IPS DF 19.7 (cell line): ENCODE measurements at regions not wholly inside any gene's neighbourhood (a gene's known extent, or its start where the extent isn't known, plus 50 kb on each side); places are given as distances from the start of the nearest gene placed in this dataset.
"Not testable (repeated sequence)": the region's sequence is repeated elsewhere in the genome, so short reads cannot be mapped to it uniquely, and the experiment has no call there.

Source experiments
- DNase-seq: peaks from one replicate; pipeline ENCODE4 v3.0.0-alpha.2; 2013; ENCODE audit warnings: low read depth, low spot score

DNA sequence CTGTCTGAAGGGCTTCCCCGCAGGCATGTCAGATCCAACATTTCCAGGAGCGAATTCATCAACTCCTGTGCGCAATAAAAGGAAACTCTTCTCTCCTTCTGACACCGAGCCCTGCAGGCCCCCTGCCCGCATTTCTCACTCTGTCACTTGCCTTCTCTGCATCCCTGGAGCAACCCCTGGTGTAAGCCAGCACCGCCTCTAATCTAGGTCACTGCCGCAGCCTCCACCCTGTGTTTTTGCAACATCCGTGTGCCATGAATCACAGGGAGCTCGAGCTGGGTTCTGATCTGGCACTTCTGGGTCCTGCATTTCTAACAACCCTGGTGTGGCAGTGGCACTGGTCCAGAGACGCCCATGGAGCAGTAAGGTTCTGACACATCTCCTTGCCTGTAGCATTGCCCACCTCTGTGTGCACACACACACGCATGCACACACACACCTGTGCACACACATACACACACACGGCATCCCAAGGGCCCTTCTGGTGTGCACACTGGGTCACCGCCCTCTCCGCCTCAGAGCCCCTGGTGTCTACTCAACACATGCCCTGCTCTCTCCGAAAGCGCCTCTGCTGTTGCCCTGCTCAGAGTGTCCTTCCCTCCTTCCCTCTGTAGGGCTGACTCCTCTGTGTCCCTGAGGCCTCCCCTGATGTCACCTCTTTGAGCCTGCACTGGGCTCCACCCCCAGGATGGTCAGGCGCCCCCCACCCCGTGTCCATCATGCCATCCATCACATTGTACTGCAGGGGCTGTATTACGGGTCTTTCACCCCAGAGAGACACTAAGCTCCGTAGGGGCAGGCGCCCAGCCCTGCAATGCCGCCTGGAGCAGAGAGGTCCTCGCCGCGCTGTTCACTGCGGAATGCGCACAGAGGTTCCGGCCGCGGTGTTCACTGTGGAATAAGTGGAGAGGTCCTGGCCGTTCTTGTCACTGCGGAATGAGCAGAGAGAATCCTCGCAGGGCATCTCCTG is 111.4 kb upstream of the SFSWAP start:
- no peak for DNase-seq

DNA sequence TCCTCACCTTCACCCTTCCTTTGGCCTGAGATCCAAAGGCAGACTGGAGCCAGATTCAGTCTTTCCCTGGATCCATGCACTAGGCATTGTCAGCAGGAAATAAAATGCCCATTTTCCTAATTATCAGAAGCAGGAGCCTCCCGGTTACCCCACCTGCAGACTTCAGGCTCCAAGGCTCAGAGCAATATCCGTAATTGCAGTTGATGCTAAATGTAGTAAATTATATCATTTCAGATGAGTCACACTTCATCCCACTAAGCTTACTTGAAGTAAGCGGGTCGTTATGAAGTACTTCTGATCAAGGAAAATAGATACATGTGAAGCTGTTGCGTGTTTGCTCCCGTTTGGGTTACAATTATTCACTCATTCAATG is 110.7 kb upstream of the SFSWAP start:
- no peak for DNase-seq

DNA sequence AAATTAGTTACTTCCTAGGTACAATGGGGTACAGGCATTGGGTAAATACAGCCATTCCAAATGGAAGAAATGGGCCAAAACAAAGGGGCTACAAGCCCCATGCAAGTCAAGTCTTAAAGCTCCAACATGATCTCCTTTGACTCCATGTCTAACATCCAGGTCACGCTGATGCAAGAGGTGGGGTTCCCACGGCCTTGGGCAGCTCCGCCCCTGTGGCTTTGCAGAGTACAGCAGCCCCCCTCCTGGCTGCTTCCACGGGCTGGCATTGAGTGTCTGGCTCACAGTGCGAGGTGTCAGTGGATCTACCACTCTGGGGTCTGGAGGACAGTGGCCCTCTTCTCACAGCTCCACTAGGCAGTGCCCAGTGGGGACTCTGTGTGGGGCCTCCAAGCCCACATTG is 109.4 kb upstream of the SFSWAP start:
- not testable (repeated sequence) for DNase-seq

DNA sequence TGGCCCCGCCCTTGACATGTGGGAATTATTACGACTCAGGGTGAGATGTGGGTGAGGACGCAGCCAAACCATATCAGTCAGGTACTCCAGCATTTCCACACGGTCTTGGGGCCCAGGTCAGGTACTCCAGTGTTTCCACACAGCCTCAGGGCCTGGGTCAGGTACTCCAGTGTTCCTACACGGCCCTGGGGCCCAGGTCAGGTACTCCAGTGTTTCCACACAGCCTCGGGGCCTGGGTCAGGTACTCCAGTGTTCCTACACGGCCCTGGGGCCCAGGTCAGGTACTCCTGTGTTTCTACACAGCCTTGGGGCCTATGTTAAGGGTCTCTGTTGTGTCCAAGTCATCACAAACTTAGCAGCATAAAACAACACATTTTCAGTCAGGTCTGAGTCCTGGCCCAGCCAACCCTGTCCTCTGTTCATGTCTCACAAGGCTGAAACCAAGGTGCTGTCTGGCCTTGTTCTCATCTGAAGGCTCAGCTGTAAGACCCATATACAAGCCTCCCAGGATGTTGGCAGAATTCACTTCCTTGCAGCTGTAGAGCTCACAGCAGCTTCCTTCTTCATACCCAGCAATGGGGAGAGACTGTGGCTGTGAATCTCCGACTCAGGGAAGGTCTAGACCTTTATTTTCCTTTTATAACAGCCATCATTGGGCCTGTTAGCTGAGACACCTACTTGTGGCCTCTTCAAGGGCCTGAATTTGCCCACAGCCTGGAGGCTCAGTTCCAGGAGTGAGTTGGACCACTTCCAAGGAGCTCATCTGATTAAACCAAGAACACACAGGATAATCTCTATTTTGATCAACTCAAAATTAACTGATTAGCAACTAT is 107.6 kb upstream of the SFSWAP start:
- no peak for DNase-seq

DNA sequence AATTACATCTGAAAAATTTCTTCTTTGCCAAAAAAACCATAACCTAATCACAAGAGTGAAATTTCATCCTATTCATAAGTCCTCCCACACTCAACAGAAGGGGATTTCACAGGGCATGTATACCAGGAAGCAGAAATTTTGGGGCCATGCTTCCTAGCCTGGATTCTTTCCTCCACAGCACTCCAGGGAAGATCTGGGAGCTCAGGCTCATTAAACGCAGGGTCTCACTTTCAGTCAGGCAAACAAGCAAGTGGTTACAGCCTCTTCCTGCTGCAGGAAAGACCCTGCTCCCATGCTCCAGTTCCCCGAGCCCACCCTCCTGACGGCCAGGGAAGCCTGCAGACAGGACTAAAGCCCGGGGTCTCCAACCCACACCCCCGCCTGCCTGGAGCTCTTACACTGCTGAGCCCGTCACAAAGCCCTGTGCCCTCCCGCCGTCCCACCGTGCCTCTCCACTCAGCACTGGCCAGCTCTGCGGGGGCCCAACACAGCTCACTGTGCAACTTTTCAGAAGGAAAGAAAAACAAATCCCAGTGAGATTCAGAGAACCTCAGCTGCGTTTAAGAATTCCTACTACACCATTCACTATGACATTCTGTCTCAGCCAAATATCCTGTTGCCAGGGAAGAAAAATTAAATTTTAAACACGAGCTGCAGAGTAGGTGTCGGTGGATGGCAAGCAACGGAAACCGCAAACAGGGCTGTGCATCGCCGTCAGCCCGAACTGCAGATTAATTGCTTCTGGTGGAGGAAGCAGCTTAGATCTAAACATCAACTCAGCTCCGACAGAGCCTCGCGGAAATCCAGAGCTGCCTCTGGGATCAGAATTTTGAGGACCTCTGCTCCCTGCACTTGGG is 106.7 kb upstream of the SFSWAP start:
- DNase-seq = no peak

DNA sequence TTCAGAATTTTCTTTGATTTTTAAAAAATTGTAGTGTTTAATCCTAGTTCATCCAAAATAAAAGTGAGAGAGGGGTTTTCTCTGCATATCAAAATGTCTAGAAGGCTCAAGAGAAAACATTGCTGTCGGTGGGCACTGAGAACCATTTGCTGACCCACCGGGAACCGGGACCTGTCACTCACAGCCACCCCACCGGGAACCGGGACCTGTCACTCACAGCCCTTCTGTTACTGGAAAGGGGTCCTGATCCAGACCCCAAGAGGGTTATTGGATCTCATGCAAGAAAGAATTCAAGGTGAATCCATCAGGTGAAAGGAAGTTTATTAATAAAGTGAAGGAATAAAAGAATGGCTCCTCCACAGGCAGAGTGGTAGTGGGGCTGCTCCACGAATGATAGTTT is 106.0 kb upstream of the SFSWAP start:
- no peak for DNase-seq

DNA sequence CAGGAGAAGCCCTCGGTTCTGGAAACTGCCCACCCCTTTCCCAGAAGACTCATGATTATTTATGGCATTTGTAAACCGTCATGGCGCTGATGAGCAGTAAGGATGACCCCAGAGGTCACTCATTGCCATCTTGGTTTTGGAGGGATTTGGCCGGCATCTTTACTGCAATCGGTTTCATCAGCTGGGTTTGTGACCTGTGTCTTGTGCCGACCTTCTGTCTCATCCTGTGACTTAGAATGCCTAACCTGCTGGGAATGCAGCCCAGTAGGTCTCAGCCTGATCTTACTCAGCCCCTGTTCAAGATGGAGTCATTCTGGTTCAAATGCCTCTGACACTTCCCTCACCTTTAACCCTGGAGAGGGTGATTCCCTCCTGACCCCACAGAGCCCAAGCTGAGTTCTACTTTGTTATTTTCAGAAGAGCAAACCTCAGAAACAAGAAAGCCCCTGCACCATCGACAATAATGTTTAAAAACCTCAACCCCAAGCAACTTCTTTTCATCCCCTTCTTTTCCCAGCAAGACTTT is 105.5 kb upstream of the SFSWAP start:
- no peak for DNase-seq

DNA sequence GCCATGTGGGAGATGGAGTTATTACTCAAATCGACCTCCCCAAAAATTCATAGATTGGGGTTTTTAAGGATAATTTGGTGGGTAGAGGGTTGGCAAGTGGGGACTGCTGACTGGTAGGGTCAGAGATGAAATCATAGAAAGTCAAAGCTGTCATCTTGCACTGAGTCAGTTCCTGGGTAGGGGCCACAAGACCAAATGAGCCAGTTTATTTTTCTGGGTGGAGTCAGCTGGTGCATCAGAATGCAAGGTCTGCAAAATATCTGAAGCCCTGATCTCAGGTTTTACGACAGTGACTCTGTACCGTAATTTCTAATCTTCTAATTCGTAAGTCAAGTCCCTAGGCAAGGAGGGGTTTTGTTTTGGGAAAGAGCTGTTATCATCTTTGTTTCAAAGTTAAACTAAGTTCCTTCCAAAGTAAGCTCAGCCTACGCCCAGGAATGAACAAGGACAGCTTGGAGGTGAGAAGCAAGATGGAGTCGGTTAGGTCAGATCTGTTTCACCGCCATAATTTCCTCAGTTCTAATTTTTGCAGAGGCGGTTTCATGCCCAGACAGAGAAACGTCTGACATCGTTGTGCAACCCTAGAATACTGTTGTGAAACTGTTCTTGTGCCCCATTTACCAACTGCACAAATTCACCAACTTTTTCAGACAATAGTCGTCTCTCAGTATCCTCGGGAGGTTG is 104.5 kb upstream of the SFSWAP start:
- DNase-seq = no peak

DNA sequence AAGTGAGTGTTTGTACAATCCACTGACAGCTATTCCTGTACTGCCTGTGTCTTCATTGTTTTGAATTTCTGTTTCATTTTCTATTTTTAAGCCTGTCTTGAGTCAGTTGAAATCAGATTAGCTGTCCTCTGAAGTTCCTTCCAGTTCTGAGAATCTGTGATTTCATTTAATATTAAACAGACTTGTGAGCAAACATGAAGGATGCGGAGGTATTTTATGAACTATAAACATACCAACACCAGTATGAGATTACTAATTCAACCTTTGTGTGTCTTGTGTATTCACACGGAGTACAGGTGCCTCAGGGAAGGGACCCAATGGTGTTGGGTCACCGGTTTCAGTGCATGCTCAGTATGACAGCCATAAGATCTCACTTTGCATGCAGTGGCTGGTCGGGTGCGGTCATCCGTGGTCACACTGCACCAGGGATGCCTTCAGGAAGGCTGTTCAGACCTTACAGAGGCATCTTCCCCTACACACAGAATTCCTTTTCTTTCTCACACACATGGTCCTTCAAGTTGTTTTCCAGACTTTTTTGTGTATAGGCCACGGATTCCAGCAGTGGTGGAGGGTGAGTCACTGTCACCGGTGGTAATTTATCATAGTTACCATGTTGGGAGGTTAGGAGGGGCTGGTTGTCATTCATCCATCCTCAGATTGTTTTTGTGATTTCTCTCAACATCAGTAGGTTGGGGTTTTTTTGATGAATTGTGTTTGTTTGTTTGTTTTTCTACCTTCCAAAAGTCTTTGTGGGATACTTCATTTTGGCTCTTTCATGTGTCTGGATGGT is 103.0 kb upstream of the SFSWAP start:
- DNase-seq = no peak

DNA sequence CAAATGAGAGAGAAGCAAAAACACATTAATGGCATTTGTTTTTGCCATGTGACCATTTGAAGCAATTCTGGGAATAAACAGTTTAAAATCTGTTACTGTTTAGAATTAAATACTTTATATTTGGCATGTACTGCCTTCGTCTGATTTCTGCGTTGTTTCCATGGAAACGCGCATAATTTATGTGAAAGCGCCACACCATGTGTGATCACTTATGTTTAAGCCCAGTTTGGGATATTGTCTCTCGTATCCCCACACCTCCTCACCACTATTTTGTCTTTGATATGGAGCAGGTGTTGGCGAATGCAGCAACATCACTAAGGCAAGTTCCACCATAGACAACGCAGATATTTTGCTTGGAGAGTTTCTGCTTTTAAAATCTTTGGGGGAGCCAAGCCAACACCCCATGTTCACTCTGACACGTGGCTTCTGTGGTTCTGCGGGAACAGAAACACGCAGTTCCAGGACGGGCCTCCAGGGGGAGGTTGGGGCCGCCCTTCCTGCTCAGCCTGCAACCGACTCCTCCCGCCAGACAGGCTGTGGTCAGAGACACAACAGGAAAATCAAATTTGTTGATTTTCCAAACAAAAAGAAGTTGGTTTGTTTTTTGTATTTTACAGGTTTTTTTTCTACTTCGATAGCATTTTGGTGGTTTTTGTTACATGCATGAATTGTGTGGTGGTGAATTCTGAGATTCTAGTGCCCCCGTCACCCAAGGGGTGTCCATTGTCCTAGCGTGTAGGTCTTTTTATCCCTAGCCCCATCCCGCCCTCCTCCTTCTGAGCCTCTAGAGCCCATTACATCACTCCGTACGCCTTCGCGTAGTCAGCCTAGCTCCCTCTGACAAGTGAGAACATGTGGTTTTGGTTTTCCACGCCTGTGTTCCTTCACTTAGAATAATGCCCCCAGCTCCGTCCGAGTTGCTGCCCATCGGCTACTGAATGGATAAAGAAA is 101.9 kb upstream of the SFSWAP start:
- no peak for DNase-seq

DNA sequence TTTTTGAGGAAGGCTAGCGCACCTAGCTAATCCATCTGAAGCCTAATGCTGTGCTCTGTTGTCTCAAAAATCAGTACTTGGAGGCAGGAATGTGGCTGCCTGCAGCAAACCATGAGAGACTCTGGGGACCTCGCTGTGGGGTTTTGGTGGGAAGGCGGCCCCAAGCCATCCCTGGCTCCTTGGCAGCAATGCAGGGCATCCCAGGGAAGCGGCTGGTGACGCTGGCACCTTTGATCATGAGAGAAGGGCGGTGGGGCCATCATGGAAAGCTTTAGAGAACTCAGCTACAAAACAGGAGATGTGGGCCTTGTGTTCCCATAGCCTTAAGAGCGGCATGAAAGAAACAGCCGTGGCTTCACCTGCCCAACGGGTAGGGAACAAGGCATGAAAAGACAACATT is 101.1 kb upstream of the SFSWAP start:
- DNase-seq = no peak

DNA sequence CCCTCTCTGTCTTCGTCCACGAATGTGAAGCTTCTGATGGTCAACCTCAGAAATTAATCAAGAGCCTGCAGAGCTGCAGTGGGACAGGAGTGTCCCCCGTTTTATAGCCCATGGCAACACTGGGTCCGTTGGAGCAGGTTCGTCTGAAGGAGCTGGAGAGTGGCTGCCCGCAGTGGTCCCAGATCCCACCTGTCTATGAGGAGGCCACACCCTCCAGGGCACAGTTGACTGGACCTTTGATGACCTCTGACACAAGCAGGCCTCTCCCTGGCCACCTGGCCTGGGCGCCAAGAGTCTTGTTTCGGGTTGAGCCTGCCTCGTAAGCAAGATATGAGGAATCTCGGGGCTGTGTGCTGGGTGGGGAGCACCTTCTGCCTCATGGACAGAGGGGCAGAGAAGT is 100.7 kb upstream of the SFSWAP start:
- no peak for DNase-seq

DNA sequence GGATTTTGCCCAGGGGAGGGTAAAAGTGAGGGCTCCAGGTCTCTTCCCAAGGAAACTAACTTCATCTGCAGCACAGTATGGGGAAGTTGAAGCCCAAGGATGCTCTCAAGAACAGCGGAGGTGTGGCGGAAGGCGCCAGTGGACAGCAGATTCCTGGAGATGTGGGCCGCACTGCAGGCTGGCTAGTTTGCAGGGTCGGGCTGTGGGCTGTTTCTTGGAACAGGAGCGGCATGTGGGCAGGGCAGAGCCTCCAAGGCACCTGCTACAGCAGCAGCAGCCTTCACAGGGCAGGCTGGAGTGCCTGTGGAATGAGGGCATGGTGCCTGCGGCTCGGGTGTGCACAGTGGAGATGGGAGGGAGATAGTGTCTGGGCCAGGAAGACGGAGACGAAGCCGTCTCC is 100.0 kb upstream of the SFSWAP start:
- no peak for DNase-seq

DNA sequence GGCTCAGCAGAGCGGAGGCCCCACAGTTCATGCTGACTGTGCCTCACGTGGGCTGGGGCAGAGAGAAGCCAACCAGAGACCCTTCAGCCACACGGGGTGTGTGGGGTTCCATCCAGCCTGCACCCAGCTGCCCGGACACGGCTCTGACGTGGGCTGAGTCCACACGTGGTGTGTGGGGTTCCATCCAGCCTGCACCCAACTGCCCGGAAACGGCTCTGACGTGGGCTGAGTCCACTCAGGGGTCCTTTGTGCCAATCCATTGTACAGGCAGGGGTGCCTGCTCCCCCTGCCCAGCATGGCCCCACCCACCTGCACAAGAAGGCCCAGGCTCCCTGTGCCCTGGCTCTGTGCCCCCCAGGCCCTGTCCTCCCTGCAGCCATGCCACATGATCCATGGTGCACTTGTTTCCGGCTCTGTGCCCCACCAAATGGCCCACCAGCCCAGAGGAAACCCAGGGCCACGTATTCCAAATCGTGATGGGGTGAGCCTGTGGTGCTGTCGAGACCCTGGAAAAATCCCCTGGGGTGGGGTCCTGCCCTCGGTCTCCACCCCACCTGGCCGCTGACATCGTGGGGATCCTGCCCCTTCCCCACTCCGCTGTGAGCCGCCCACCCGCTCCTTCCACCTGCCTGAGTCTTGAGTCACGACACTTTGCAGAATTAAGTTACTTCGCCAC is 99.3 kb upstream of the SFSWAP start:
- DNase-seq = no peak

DNA sequence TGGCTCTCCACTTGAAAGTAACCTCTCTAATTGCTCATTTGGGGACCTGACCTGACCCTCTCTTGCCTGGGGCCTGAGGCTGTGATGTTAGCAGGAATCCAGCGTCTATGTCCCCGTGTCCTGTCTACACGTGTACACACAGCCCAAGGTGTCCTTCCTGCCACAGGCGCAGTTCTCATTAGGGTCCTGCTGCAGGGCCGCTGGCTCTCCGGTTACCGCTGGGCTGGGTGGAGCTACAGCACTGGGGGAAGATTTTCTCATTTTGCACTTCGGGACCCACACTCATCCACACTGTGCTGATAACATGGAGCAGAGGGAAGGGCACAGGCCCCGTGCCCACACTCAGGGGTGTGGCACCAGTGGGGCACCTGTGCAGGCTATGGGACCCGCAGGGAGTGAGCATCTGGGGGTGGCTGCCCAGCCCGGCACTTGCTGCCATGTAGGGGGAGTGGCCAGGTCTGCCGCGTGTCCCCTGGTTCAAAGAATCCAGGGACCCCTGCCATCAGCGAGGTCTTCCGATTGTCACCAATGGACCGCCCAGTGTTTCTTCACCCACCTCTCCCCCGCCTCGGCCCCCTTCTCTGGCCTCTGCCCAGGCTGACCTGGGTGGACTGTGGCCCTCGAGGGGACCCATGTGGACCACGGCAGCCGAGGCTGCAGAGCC is 98.7 kb upstream of the SFSWAP start:
- DNase-seq = no peak

DNA sequence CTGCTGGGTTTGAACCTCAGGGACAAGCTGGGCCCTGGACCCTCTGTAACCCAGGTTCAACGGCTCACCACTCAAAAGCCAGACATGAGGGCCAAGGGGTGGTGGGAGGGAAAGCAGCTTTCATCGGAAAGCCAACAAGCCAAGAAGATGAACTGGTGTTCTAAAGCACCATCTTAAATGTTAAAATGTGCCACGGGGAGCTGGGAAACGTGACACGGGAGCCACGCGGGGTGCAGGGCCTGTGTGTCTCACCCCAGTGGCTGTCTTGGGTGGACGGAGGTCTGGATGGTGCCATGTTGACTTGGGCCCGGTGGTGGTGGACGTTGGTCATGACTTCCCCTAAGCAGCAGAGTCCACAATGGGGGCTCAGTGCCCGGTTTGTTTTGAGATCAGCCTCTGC is 97.7 kb upstream of the SFSWAP start:
- no peak for DNase-seq

DNA sequence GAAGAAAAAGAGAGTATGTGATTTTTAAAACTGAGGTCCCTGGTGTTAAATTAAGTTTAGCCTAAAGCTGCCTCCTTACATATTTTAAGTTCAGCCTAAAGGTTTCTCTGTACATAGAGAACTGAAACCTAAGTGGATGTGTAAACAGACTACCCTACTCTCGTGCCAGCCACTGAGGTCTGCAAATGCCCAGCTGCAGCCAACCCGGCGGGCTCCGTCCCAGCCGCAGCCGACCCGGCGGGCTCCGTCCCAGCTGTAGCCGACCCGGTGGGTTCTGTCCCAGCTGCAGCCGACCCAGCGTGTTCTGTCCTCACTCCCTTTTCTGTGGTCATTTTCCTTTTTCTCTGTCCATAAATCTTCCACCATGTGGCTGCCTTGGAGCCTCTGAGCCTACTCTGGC is 97.2 kb upstream of the SFSWAP start:
- DNase-seq = no peak
